ENCODE measurements at regions not wholly inside any gene's neighbourhood (a gene's known extent, or its start where the extent isn't known, plus 50 kb on each side); places are given as distances from the start of the nearest gene placed in this dataset.

GRCh38 chr7:157482517-157483087 lies 145.8 kb downstream of the DNAJB6 start:
- peaks cover 52% of the 10 kb centered on the region for H3K9me3 ChIP-seq (ENCODE audit: control insufficient read depth, low read length)
- no peaks in the 10 kb centered on the region for H3K36me3 ChIP-seq (ENCODE audit: control insufficient read depth, insufficient read depth, low read length)
- H3K27ac ChIP-seq (ENCODE audit: low read depth, low read length, severe bottlenecking) = no peak overlapping the region
- 81 to 90% methylated on average over 2 to 3 of the region's 7 CpGs for WGBS, 2 experiments (ENCODE audit: insufficient coverage in 2 of 2)
- H3K4me1 ChIP-seq (ENCODE audit: control insufficient read depth, insufficient read depth, low read length, poor library complexity, severe bottlenecking) = no peaks in the 10 kb centered on the region
- H3K4me3 ChIP-seq (ENCODE audit: extremely low read depth, insufficient read depth, low read length, poor library complexity, severe bottlenecking) = no peak overlapping the region

- H3K9me3 ChIP-seq (ENCODE audit: control insufficient read depth, low read length) = peaks cover 50% of the 10 kb centered on the region
These were observed 146.7 kb downstream of the DNAJB6 start for GRCh38 chr7:157483515-157483914.

GRCh38 chr7:157483971-157484410 lies 147.2 kb downstream of the DNAJB6 start:
- Histone ChIP-seq H3K27ac (ENCODE audit: low read depth, low read length, severe bottlenecking) (no peak overlapping the region), H3K36me3 (ENCODE audit: control insufficient read depth, insufficient read depth, low read length) (no peaks in the 10 kb centered on the region), H3K9me3 (ENCODE audit: control insufficient read depth, low read length) (peaks cover 50% of the 10 kb centered on the region), H3K4me3 (ENCODE audit: extremely low read depth, insufficient read depth, low read length, poor library complexity, severe bottlenecking) (no peak overlapping the region), H3K4me1 (ENCODE audit: control insufficient read depth, insufficient read depth, low read length, poor library complexity, severe bottlenecking) (no peaks in the 10 kb centered on the region)
- WGBS, 2 experiments (ENCODE audit: insufficient coverage in 2 of 2) = 72 to 86% methylated on average over 2 to 9 of the region's 11 CpGs

More at GRCh38 chr7:157483515-157483914, 146.7 kb downstream of the DNAJB6 start:
- Histone ChIP-seq H3K27ac (ENCODE audit: low read depth, low read length, severe bottlenecking) (no peak overlapping the region), H3K4me3 (ENCODE audit: extremely low read depth, insufficient read depth, low read length, poor library complexity, severe bottlenecking) (no peak overlapping the region), H3K4me1 (ENCODE audit: control insufficient read depth, insufficient read depth, low read length, poor library complexity, severe bottlenecking) (no peaks in the 10 kb centered on the region), H3K36me3 (ENCODE audit: control insufficient read depth, insufficient read depth, low read length) (no peaks in the 10 kb centered on the region)
- 84 to 85% methylated on average over 21 to 25 of the region's 27 CpGs for WGBS, 2 experiments (ENCODE audit: insufficient coverage in 2 of 2)

GRCh38 chr7:157484411-157485081 lies 147.7 kb downstream of the DNAJB6 start:
- no peak overlapping the region for H3K27ac ChIP-seq (ENCODE audit: low read depth, low read length, severe bottlenecking)
- 84 to 88% methylated on average over 28 of the region's 28 CpGs for WGBS, 2 experiments (ENCODE audit: insufficient coverage in 2 of 2)
- H3K4me3 ChIP-seq (ENCODE audit: extremely low read depth, insufficient read depth, low read length, poor library complexity, severe bottlenecking) = no peak overlapping the region
- peaks cover 50% of the 10 kb centered on the region for H3K9me3 ChIP-seq (ENCODE audit: control insufficient read depth, low read length)
- no peaks in the 10 kb centered on the region for H3K4me1 ChIP-seq (ENCODE audit: control insufficient read depth, insufficient read depth, low read length, poor library complexity, severe bottlenecking)
- H3K36me3 ChIP-seq (ENCODE audit: control insufficient read depth, insufficient read depth, low read length) = no peaks in the 10 kb centered on the region

GRCh38 chr7:157485361-157485831 lies 148.6 kb downstream of the DNAJB6 start:
- Histone ChIP-seq H3K27ac (ENCODE audit: low read depth, low read length, severe bottlenecking) (no peak overlapping the region), H3K9me3 (ENCODE audit: control insufficient read depth, low read length) (peaks cover 46% of the 10 kb centered on the region), H3K4me1 (ENCODE audit: control insufficient read depth, insufficient read depth, low read length, poor library complexity, severe bottlenecking) (no peaks in the 10 kb centered on the region), H3K4me3 (ENCODE audit: extremely low read depth, insufficient read depth, low read length, poor library complexity, severe bottlenecking) (no peak overlapping the region), H3K36me3 (ENCODE audit: control insufficient read depth, insufficient read depth, low read length) (no peaks in the 10 kb centered on the region)
- WGBS, 2 experiments (ENCODE audit: insufficient coverage in 2 of 2) = 81 to 82% methylated on average over 8 to 10 of the region's 12 CpGs

GRCh38 chr7:157486007-157486755 lies 149.4 kb downstream of the DNAJB6 start:
- Histone ChIP-seq H3K4me3 (ENCODE audit: extremely low read depth, insufficient read depth, low read length, poor library complexity, severe bottlenecking) (no peak overlapping the region), H3K9me3 (ENCODE audit: control insufficient read depth, low read length) (peaks cover 45% of the 10 kb centered on the region), H3K4me1 (ENCODE audit: control insufficient read depth, insufficient read depth, low read length, poor library complexity, severe bottlenecking) (no peaks in the 10 kb centered on the region), H3K27ac (ENCODE audit: low read depth, low read length, severe bottlenecking) (no peak overlapping the region), H3K36me3 (ENCODE audit: control insufficient read depth, insufficient read depth, low read length) (no peaks in the 10 kb centered on the region)
- WGBS, 2 experiments (ENCODE audit: insufficient coverage in 2 of 2) = 63 to 80% methylated on average over 4 to 6 of the region's 11 CpGs

- no peak overlapping the region for H3K4me3 ChIP-seq (ENCODE audit: extremely low read depth, insufficient read depth, low read length, poor library complexity, severe bottlenecking)
- no peaks in the 10 kb centered on the region for H3K36me3 ChIP-seq (ENCODE audit: control insufficient read depth, insufficient read depth, low read length)
- peaks cover 37% of the 10 kb centered on the region for H3K9me3 ChIP-seq (ENCODE audit: control insufficient read depth, low read length)
- H3K4me1 ChIP-seq (ENCODE audit: control insufficient read depth, insufficient read depth, low read length, poor library complexity, severe bottlenecking) = no peaks in the 10 kb centered on the region
- no peak overlapping the region for H3K27ac ChIP-seq (ENCODE audit: low read depth, low read length, severe bottlenecking)
- WGBS, 2 experiments (ENCODE audit: insufficient coverage in 2 of 2) = 82% methylated on average over 23 to 24 of the region's 24 CpGs
These were observed 150.4 kb downstream of the DNAJB6 start for GRCh38 chr7:157487046-157487770.

- no peak overlapping the region for H3K4me3 ChIP-seq (ENCODE audit: extremely low read depth, insufficient read depth, low read length, poor library complexity, severe bottlenecking)
- 88 to 90% methylated on average over 20 to 24 of the region's 24 CpGs for WGBS, 2 experiments (ENCODE audit: insufficient coverage in 2 of 2)
- peaks cover 47% of the 10 kb centered on the region for H3K9me3 ChIP-seq (ENCODE audit: control insufficient read depth, low read length)
- H3K4me1 ChIP-seq (ENCODE audit: control insufficient read depth, insufficient read depth, low read length, poor library complexity, severe bottlenecking) = no peaks in the 10 kb centered on the region
- no peak overlapping the region for H3K27ac ChIP-seq (ENCODE audit: low read depth, low read length, severe bottlenecking)
- no peaks in the 10 kb centered on the region for H3K36me3 ChIP-seq (ENCODE audit: control insufficient read depth, insufficient read depth, low read length)
These were observed 151.5 kb downstream of the DNAJB6 start for GRCh38 chr7:157488281-157488680.

GRCh38 chr7:157488966-157489365 lies 152.2 kb downstream of the DNAJB6 start:
- no peak overlapping the region for H3K27ac ChIP-seq (ENCODE audit: low read depth, low read length, severe bottlenecking)
- H3K9me3 ChIP-seq (ENCODE audit: control insufficient read depth, low read length) = peaks cover 45% of the 10 kb centered on the region
- no peaks in the 10 kb centered on the region for H3K36me3 ChIP-seq (ENCODE audit: control insufficient read depth, insufficient read depth, low read length)
- no peak overlapping the region for H3K4me3 ChIP-seq (ENCODE audit: extremely low read depth, insufficient read depth, low read length, poor library complexity, severe bottlenecking)
- H3K4me1 ChIP-seq (ENCODE audit: control insufficient read depth, insufficient read depth, low read length, poor library complexity, severe bottlenecking) = no peaks in the 10 kb centered on the region
- 54 to 55% methylated on average over 7 to 10 of the region's 10 CpGs for WGBS, 2 experiments (ENCODE audit: insufficient coverage in 2 of 2)

Data from mesodermal cell (in vitro differentiated cells).